ENCODE measurements at regions not wholly inside any gene's neighbourhood (a gene's known extent, or its start where the extent isn't known, plus 50 kb on each side); places are given as distances from the start of the nearest gene placed in this dataset.

GRCh38 chr5:82390088-82390487 is 111.9 kb upstream of the RPS23 start:
- Histone ChIP-seq H3K9me3 (no peaks in the 10 kb centered on the region), H3K4me1 (no peaks in the 10 kb centered on the region), H3K36me3 (ENCODE audit: insufficient read depth in 1 of 2, low read depth in 1 of 2) (no peaks in the 10 kb centered on the region), H3K27me3 (ENCODE audit: insufficient read depth in 3 of 3, low read length in 2 of 3) (no peaks in the 10 kb centered on the region), H3K4me3 (no peak overlapping the region), H3K27ac (no peak overlapping the region)
- intact Hi-C loops (cut with DNase I), result no loop called here
- no peak for TF ChIP-seq CTCF (IDR thresholded peaks at IDR 0.05)
- 97 to 99% (median 98%) methylated on average over 3 of the region's 3 CpGs for WGBS, 3 donors
- DNase-seq, result no peak
- ATAC-seq, result no peak

GRCh38 chr5:82389347-82389746 is 111.2 kb upstream of the RPS23 start:
- intact Hi-C loops (cut with DNase I), result no loop called here
- no peak for TF ChIP-seq CTCF (IDR thresholded peaks at IDR 0.05)
- no peak for ATAC-seq
- H3K27ac ChIP-seq, result no peak overlapping the region
- no peaks in the 10 kb centered on the region for H3K36me3 ChIP-seq (ENCODE audit: insufficient read depth in 1 of 2, low read depth in 1 of 2)
- no peaks in the 10 kb centered on the region for H3K9me3 ChIP-seq
- H3K4me1 ChIP-seq, result no peaks in the 10 kb centered on the region
- no peak for DNase-seq
- 90 to 100% (median 93%) methylated on average over 2 of the region's 2 CpGs for WGBS, 3 donors
- H3K4me3 ChIP-seq, result no peak overlapping the region
- no peaks in the 10 kb centered on the region for H3K27me3 ChIP-seq (ENCODE audit: insufficient read depth in 3 of 3, low read length in 2 of 3)

- H3K27ac ChIP-seq, result no peak overlapping the region
- H3K9me3 ChIP-seq, result no peaks in the 10 kb centered on the region
- H3K36me3 ChIP-seq (ENCODE audit: insufficient read depth in 1 of 2, low read depth in 1 of 2), result no peaks in the 10 kb centered on the region
- H3K27me3 ChIP-seq (ENCODE audit: insufficient read depth in 3 of 3, low read length in 2 of 3), result no peaks in the 10 kb centered on the region
- intact Hi-C loops (cut with DNase I), result no loop called here
- no peak for ATAC-seq
- H3K4me3 ChIP-seq, result no peak overlapping the region
- no peak for DNase-seq
- no peak for TF ChIP-seq CTCF (IDR thresholded peaks at IDR 0.05)
- H3K4me1 ChIP-seq, result no peaks in the 10 kb centered on the region
- WGBS, 3 donors, result 90 to 92% (median 91%) methylated on average over 6 of the region's 6 CpGs
Observed at GRCh38 chr5:82388181-82388580, 110.0 kb upstream of the RPS23 start.

GRCh38 chr5:82387819-82388166 is 109.6 kb upstream of the RPS23 start:
- Histone ChIP-seq H3K4me3 (no peak overlapping the region), H3K4me1 (no peaks in the 10 kb centered on the region), H3K36me3 (ENCODE audit: insufficient read depth in 1 of 2, low read depth in 1 of 2) (no peaks in the 10 kb centered on the region), H3K27me3 (ENCODE audit: insufficient read depth in 3 of 3, low read length in 2 of 3) (no peaks in the 10 kb centered on the region), H3K27ac (no peak overlapping the region), H3K9me3 (no peaks in the 10 kb centered on the region)
- 61 to 71% (median 66%) methylated on average over 5 of the region's 5 CpGs for WGBS, 3 donors
- intact Hi-C loops (cut with DNase I), result no loop called here
- no peak for TF ChIP-seq CTCF (IDR thresholded peaks at IDR 0.05)
- ATAC-seq, result no peak
- DNase-seq, result no peak

- H3K27me3 ChIP-seq (ENCODE audit: insufficient read depth in 3 of 3, low read length in 2 of 3), result no peaks in the 10 kb centered on the region
- H3K36me3 ChIP-seq (ENCODE audit: insufficient read depth in 1 of 2, low read depth in 1 of 2), result no peaks in the 10 kb centered on the region
- no peaks in the 10 kb centered on the region for H3K9me3 ChIP-seq
- 61 to 66% (median 63%) methylated on average over 8 of the region's 8 CpGs for WGBS, 3 donors
- DNase-seq (no peak), ATAC-seq (no peak)
- no peaks in the 10 kb centered on the region for H3K4me1 ChIP-seq
- H3K4me3 ChIP-seq, result no peak overlapping the region
- intact Hi-C loops (cut with DNase I), result no loop called here
- TF ChIP-seq CTCF (IDR thresholded peaks at IDR 0.05), result no peak
- no peak overlapping the region for H3K27ac ChIP-seq
Observed at GRCh38 chr5:82387001-82387818, 109.1 kb upstream of the RPS23 start.

All from psoas muscle (tissue), 7 donors.